Transverse colon (tissue), 3 donors: ENCODE measurements at regions not wholly inside any gene's neighbourhood (a gene's known extent, or its start where the extent isn't known, plus 50 kb on each side); places are given as distances from the start of the nearest gene placed in this dataset.

Source experiments
- CTCF ChIP-seq, 5 experiments: fragments of 200-600 bp in 3 of 5; fragments of 450-650 bp in 2 of 5; sonication (generic) in 3 of 5; IDR thresholded peaks; 1 replicate in 2 of 5; 2 replicates in 3 of 5; pipeline ENCODE4 v1.5.1; 2016 to 2017; ENCODE audit warnings: antibody characterized with exemption in 5 of 5, inconsistent platforms in 3 of 5, mild to moderate bottlenecking in 2 of 5, moderate library complexity in 1 of 5
- EP300 ChIP-seq: sonication (generic); formaldehyde crosslinking; IDR thresholded peaks from one replicate; pipeline ENCODE4 v1.6.1; 2017; ENCODE audit warnings: antibody characterized with exemption, low read depth
- POLR2A ChIP-seq: fragments of 450-650 bp; IDR thresholded peaks from one replicate; pipeline ENCODE4 v1.6.1; 2016; ENCODE audit warnings: antibody characterized with exemption, mild to moderate bottlenecking, moderate library complexity

DNA sequence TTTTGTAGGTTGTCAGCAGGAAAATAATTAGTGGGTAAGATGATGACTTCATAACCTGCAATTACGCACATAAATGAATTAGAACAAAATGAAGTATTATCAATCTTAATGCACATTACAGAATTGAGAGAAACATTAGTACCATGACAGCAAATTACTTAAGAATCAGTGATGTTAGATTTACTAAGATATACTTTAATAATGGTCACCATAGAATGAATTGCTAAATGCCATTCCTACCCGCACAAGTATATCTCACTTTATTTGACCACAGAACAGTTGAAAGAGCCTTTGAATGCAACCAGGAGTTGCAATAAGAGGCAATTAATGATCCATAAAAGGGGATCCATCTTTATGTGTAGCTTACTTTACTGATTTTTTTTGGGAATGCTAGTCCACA lies 816.4 kb upstream of the AGA start:
- TF ChIP-seq CTCF (IDR thresholded peaks at IDR 0.05) (no peak), EP300 (no peak), POLR2A (no peak)
